ENCODE measurements at regions not wholly inside any gene's neighbourhood (a gene's known extent, or its start where the extent isn't known, plus 50 kb on each side); places are given as distances from the start of the nearest gene placed in this dataset.

GRCh38 chr4:178812866-178813265 lies 1370.6 kb upstream of the AGA start:
- H3K4me2 ChIP-seq (ENCODE audit: low read depth, low read length), result no peak overlapping the region

GRCh38 chr4:178814908-178815307 lies 1372.7 kb upstream of the AGA start:
- Histone ChIP-seq H2AFZ (ENCODE audit: low read length) (no peak overlapping the region), H3K9ac (ENCODE audit: low read length) (no peak overlapping the region), H4K20me1 (ENCODE audit: insufficient read depth, low read length) (no peaks in the 10 kb centered on the region), H3K4me1 (ENCODE audit: low read length) (no peaks in the 10 kb centered on the region), H3K79me2 (ENCODE audit: low read length) (no peaks in the 10 kb centered on the region), H3F3A (ENCODE audit: insufficient read depth, low read length) (no peaks in the 10 kb centered on the region), H3K9me2 (replicated peaks; ENCODE audit: insufficient read depth, low read length) (no peaks in the 10 kb centered on the region), H3K4me3 (ENCODE audit: low read length) (no peak overlapping the region), H3K36me3 (replicated peaks; ENCODE audit: insufficient read depth, low read length) (no peaks in the 10 kb centered on the region), H3K4me2 (ENCODE audit: low read depth, low read length) (no peak overlapping the region), H3K27ac (ENCODE audit: low read length) (no peak overlapping the region), H3K27me3 (replicated peaks; ENCODE audit: insufficient read depth, low read length) (no peaks in the 10 kb centered on the region), H3K9me3 (replicated peaks; ENCODE audit: insufficient read depth, low read length) (no peaks in the 10 kb centered on the region)
- TF ChIP-seq CTCF (IDR thresholded peaks at IDR 0.05; ENCODE audit: low read length) (no peak), EZH2 (optimal IDR thresholded peaks at IDR 0.05; ENCODE audit: low read depth, low read length) (no peak), EZH2phosphoT487 (IDR thresholded peaks at IDR 0.05; ENCODE audit: low read length) (no peak)
- DNase-seq, result no peak

More at GRCh38 chr4:178812866-178813265, 1370.6 kb upstream of the AGA start:
- Histone ChIP-seq H4K20me1 (ENCODE audit: insufficient read depth, low read length) (no peaks in the 10 kb centered on the region), H3K27me3 (replicated peaks; ENCODE audit: insufficient read depth, low read length) (no peaks in the 10 kb centered on the region), H3K36me3 (replicated peaks; ENCODE audit: insufficient read depth, low read length) (no peaks in the 10 kb centered on the region), H3K4me3 (ENCODE audit: low read length) (no peak overlapping the region), H3K79me2 (ENCODE audit: low read length) (no peaks in the 10 kb centered on the region), H3K9me2 (replicated peaks; ENCODE audit: insufficient read depth, low read length) (no peaks in the 10 kb centered on the region), H3K9me3 (replicated peaks; ENCODE audit: insufficient read depth, low read length) (no peaks in the 10 kb centered on the region), H3F3A (ENCODE audit: insufficient read depth, low read length) (no peaks in the 10 kb centered on the region), H2AFZ (ENCODE audit: low read length) (no peak overlapping the region), H3K27ac (ENCODE audit: low read length) (no peak overlapping the region), H3K9ac (ENCODE audit: low read length) (no peak overlapping the region), H3K4me1 (ENCODE audit: low read length) (no peaks in the 10 kb centered on the region)
- DNase-seq, result no peak
- no peak for TF ChIP-seq EZH2phosphoT487 (IDR thresholded peaks at IDR 0.05; ENCODE audit: low read length)
- no peak for TF ChIP-seq EZH2 (optimal IDR thresholded peaks at IDR 0.05; ENCODE audit: low read depth, low read length)
- no peak for TF ChIP-seq CTCF (IDR thresholded peaks at IDR 0.05; ENCODE audit: low read length)

DNA sequence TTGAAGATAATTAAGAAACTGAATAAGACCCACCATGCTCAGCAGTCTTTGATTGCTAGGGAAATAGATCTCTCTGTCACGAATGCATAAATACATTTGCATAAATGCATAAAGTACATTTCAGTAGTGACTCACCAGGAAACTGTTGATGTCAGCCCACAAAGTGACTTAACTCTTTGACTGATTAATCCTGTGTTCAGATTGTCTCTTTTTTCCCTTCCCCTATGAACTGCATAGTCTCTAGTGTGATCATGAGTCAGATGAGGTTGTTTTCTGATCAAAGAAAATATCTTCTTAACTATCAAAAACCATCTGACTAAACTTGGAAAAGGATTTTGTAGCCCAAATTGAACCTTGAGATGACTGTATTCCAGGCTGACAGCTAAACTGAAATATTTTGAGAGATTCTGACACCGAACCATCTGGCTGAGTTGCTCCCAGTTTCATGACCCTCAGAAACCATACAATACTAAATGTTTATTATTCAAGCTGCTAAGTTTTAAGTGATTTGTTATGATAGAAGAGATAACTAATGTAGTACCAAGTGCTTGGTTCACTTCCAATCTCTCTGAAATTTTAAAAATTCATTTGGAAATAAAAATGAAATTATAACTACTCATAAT lies 1381.5 kb upstream of the AGA start:
- no peaks in the 10 kb centered on the region for H3K79me2 ChIP-seq (ENCODE audit: low read length)
- H3K4me1 ChIP-seq (ENCODE audit: low read length), result no peaks in the 10 kb centered on the region
- H3K4me3 ChIP-seq (ENCODE audit: low read length), result no peak overlapping the region
- no peak for DNase-seq
- H3K27me3 ChIP-seq (replicated peaks; ENCODE audit: insufficient read depth, low read length), result no peaks in the 10 kb centered on the region
- H3K9me2 ChIP-seq (replicated peaks; ENCODE audit: insufficient read depth, low read length), result no peaks in the 10 kb centered on the region
- no peak overlapping the region for H3K27ac ChIP-seq (ENCODE audit: low read length)
- no peak overlapping the region for H3K4me2 ChIP-seq (ENCODE audit: low read depth, low read length)
- no peaks in the 10 kb centered on the region for H3F3A ChIP-seq (ENCODE audit: insufficient read depth, low read length)
- no peaks in the 10 kb centered on the region for H3K36me3 ChIP-seq (replicated peaks; ENCODE audit: insufficient read depth, low read length)
- TF ChIP-seq EZH2 (optimal IDR thresholded peaks at IDR 0.05; ENCODE audit: low read depth, low read length) (no peak), CTCF (IDR thresholded peaks at IDR 0.05; ENCODE audit: low read length) (no peak), EZH2phosphoT487 (IDR thresholded peaks at IDR 0.05; ENCODE audit: low read length) (no peak)
- H2AFZ ChIP-seq (ENCODE audit: low read length), result no peak overlapping the region
- no peak overlapping the region for H3K9ac ChIP-seq (ENCODE audit: low read length)
- no peaks in the 10 kb centered on the region for H4K20me1 ChIP-seq (ENCODE audit: insufficient read depth, low read length)
- H3K9me3 ChIP-seq (replicated peaks; ENCODE audit: insufficient read depth, low read length), result no peaks in the 10 kb centered on the region

Data from MM.1S (cell line).